ENCODE measurements at regions not wholly inside any gene's neighbourhood (a gene's known extent, or its start where the extent isn't known, plus 50 kb on each side); places are given as distances from the start of the nearest gene placed in this dataset.
"Not testable (repeated sequence)": the region's sequence is repeated elsewhere in the genome, so short reads cannot be mapped to it uniquely, and the experiment has no call there.

DNA sequence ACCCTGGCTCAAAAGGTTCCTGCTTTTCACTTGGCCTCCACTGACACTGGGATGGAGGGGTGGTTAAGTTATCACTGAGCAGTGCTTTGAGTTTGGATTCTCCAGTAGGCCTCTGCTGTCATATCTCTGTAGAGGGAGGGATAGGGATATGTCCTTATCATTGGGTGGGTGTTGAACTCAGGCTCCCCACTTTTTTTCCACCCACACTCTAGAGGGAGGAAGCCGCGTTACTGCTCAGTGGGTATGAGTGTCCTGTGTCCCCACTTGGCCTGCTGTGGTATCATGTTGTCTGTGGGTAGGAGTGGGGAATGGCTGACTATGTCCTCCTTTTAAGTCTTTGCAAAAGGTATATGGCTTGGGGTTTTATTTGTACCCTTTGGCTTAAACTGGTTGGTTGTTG, 80.7 kb upstream of the TPTE start:
- TF ChIP-seq FOXP4 (CRISPR knock-in tag; IDR thresholded peaks at IDR 0.05); TEAD1 (CRISPR knock-in tag; IDR thresholded peaks at IDR 0.05); ZBTB21 (CRISPR knock-in tag; IDR thresholded peaks at IDR 0.05; ENCODE audit: borderline replicate concordance); GABPB1 (CRISPR knock-in tag; IDR thresholded peaks at IDR 0.05); USF2 (CRISPR knock-in tag; IDR thresholded peaks at IDR 0.05); ATF3 (CRISPR knock-in tag; conservative IDR thresholded peaks at IDR 0.05): not testable (repeated sequence)
- TF ChIP-seq, protein P1, sequence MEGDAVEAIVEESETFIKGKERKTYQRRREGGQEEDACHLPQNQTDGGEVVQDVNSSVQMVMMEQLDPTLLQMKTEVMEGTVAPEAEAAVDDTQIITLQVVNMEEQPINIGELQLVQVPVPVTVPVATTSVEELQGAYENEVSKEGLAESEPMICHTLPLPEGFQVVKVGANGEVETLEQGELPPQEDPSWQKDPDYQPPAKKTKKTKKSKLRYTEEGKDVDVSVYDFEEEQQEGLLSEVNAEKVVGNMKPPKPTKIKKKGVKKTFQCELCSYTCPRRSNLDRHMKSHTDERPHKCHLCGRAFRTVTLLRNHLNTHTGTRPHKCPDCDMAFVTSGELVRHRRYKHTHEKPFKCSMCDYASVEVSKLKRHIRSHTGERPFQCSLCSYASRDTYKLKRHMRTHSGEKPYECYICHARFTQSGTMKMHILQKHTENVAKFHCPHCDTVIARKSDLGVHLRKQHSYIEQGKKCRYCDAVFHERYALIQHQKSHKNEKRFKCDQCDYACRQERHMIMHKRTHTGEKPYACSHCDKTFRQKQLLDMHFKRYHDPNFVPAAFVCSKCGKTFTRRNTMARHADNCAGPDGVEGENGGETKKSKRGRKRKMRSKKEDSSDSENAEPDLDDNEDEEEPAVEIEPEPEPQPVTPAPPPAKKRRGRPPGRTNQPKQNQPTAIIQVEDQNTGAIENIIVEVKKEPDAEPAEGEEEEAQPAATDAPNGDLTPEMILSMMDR (IDR thresholded peaks at IDR 0.05), result not testable (repeated sequence)
- TF ChIP-seq, protein P2, sequence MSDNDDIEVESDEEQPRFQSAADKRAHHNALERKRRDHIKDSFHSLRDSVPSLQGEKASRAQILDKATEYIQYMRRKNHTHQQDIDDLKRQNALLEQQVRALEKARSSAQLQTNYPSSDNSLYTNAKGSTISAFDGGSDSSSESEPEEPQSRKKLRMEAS (CRISPR knock-in tag; IDR thresholded peaks at IDR 0.05), result not testable (repeated sequence)
